B cell (primary cell): ENCODE measurements at regions not wholly inside any gene's neighbourhood (a gene's known extent, or its start where the extent isn't known, plus 50 kb on each side); places are given as distances from the start of the nearest gene placed in this dataset.
"Not testable (repeated sequence)": the region's sequence is repeated elsewhere in the genome, so short reads cannot be mapped to it uniquely, and the experiment has no call there.

ENCODE experiments used
- ATAC-seq: fragments of 200-7000 bp; cut with Tn5 transposase; one replicate; pipeline ENCODE4 v1.10.0; 2021; ENCODE audit warnings: low read depth, mild to moderate bottlenecking, moderate number of reproducible peaks, moderate library complexity
- CTCF ChIA-PET: fragments of 350-600 bp; sonication (Branson Sonifier 250); formaldehyde crosslinking; loops from one replicate; lab custom pipeline; 2021; ENCODE audit warnings: antibody characterized with exemption, inconsistent platforms; lab: Charles Lee
- POLR2A ChIA-PET: fragments of 350-600 bp; sonication (Branson Sonifier 250); formaldehyde crosslinking; loops from one replicate; lab custom pipeline; 2021; ENCODE audit warnings: antibody characterized with exemption; lab: Charles Lee
- DNase-seq: peaks from one replicate; pipeline ENCODE4 v3.0.0; 2013
- H2AFZ ChIP-seq: 2 replicates; pipeline ENCODE4 v1.6.1; 2012; ENCODE audit warnings: mild to moderate bottlenecking, low read depth, low read length; ENCODE audit not compliant: insufficient read depth, poor library complexity, severe bottlenecking
- H3K27ac ChIP-seq, 2 donors: 1 replicate in 1 of 2; 2 replicates in 1 of 2; pipeline ENCODE4 v1.5.1; 2012 to 2013; ENCODE audit warnings: low read length in 2 of 2, mild to moderate bottlenecking in 2 of 2, moderate library complexity in 1 of 2
- H3K27me3 ChIP-seq, 4 experiments: fragments of 200-600 bp in 1 of 4; sonication (generic) in 1 of 4; replicated peaks in 1 of 4; 1 replicate in 2 of 4; 2 replicates in 2 of 4; pipeline versions ENCODE4 v1.6.1 to v1.7.0; 2013 to 2016; ENCODE audit warnings: low read length in 3 of 4, mild to moderate bottlenecking in 2 of 4, mixed read lengths in 1 of 4, moderate library complexity in 1 of 4; ENCODE audit not compliant: insufficient read depth in 4 of 4, control insufficient read depth in 3 of 4; ENCODE audit errors: control extremely low read depth in 1 of 4
- H3K36me3 ChIP-seq, 2 experiments: replicated peaks in 1 of 2; 1 replicate in 1 of 2; 2 replicates in 1 of 2; pipeline versions ENCODE4 v1.6.1 to v1.7.1; 2013; ENCODE audit warnings: low read length in 1 of 2; ENCODE audit not compliant: insufficient read depth in 2 of 2, control insufficient read depth in 1 of 2; ENCODE audit errors: control extremely low read depth in 1 of 2, extremely low read depth in 1 of 2
- H3K4me1 ChIP-seq, 2 donors: fragments of 200-600 bp in 1 of 2; sonication (generic) in 1 of 2; 1 replicate in 1 of 2; 2 replicates in 1 of 2; pipeline versions ENCODE4 v1.5.1 to v1.6.1; 2013 to 2017; ENCODE audit warnings: low read length in 2 of 2; ENCODE audit not compliant: control insufficient read depth in 2 of 2, insufficient read depth in 2 of 2
- H3K4me2 ChIP-seq: replicated peaks from 2 replicates; pipeline ENCODE3; 2012; ENCODE audit warnings: mild to moderate bottlenecking, low read depth, low read length; ENCODE audit not compliant: poor library complexity, severe bottlenecking
- H3K4me3 ChIP-seq, 5 experiments: fragments of 200-600 bp in 1 of 5; sonication (generic) in 1 of 5; 1 replicate in 3 of 5; 2 replicates in 2 of 5; pipeline versions ENCODE4 v1.5.1 to v1.7.0; 2011 to 2016; ENCODE audit warnings: low read length in 4 of 5, mild to moderate bottlenecking in 4 of 5, low read depth in 2 of 5, control low read depth in 1 of 5, moderate library complexity in 1 of 5; ENCODE audit not compliant: insufficient read depth in 1 of 5; ENCODE audit errors: control extremely low read depth in 1 of 5, extremely low read depth in 1 of 5
- H3K79me2 ChIP-seq: fragments of 200-600 bp; sonication (generic); one replicate; pipeline ENCODE4 v1.6.0; 2016; ENCODE audit warnings: low read length; ENCODE audit not compliant: control insufficient read depth, insufficient read depth
- H3K9ac ChIP-seq: fragments of 200-600 bp; sonication (generic); 2 replicates; pipeline ENCODE4 v1.6.1; 2017; ENCODE audit warnings: mild to moderate bottlenecking, low read length, moderate library complexity
- H3K9me3 ChIP-seq, 3 donors: one replicate each; pipeline versions ENCODE4 v1.6.1 to v1.7.1; 2013; ENCODE audit warnings: low read length in 2 of 3; ENCODE audit not compliant: control insufficient read depth in 2 of 3, insufficient read depth in 1 of 3; ENCODE audit errors: control extremely low read depth in 1 of 3
- H4K20me1 ChIP-seq: 2 replicates; pipeline ENCODE4 v1.6.0; 2012; ENCODE audit warnings: mild to moderate bottlenecking, low read length; ENCODE audit not compliant: insufficient read depth, control insufficient read depth, poor library complexity, severe bottlenecking
- H3K27ac Mint-ChIP-seq: one replicate; pipeline ENCODE4 v1.8.0; 2021; ENCODE audit warnings: mixed read lengths
- H3K27me3 Mint-ChIP-seq: one replicate; pipeline ENCODE4 v1.8.0; 2021; ENCODE audit warnings: mixed read lengths
- H3K4me1 Mint-ChIP-seq: one replicate; pipeline ENCODE4 v1.8.0; 2021; ENCODE audit warnings: mixed read lengths
- H3K4me3 Mint-ChIP-seq: one replicate; pipeline ENCODE4 v1.8.0; 2021; ENCODE audit warnings: mixed read lengths
- H3K9me3 Mint-ChIP-seq: one replicate; pipeline ENCODE4 v1.8.0; 2022; ENCODE audit warnings: mixed read lengths; ENCODE audit not compliant: insufficient read depth
- CTCF ChIP-seq: fragments of 200-600 bp; IDR thresholded peaks from one replicate; pipeline ENCODE4 v1.8.0; 2022; ENCODE audit warnings: antibody characterized with exemption, mild to moderate bottlenecking
- WGBS: methylation state at CpG from one replicate; pipeline ENCODE4 v1.1.5; 2013; ENCODE audit warnings: missing lambda C conversion rate; ENCODE audit not compliant: insufficient coverage; 5-methylcytosine and 5-hydroxymethylcytosine counted together
- intact Hi-C: fragments of 100-400 bp; cut with micrococcal nuclease; formaldehyde crosslinking; loops from one replicate; pipeline ENCODE4 v1.10.0; 2022

GRCh38 chr20:48374991-48375595, 452.7 kb downstream of the PREX1 start:
- Mint-ChIP-seq H3K4me3 (no peak overlapping the region), H3K9me3 (no peaks in the 10 kb centered on the region), H3K27me3 (peaks cover 32% of the 10 kb centered on the region), H3K4me1 (peaks cover 9% of the 10 kb centered on the region), H3K27ac (no peak overlapping the region)
- Histone ChIP-seq H3K9me3 (peaks cover 0 to 4% (median 0%) of the 10 kb centered on the region in 3 donors), H4K20me1 (no peaks in the 10 kb centered on the region), H2AFZ (no peak overlapping the region), H3K4me2 (no peak overlapping the region), H3K36me3 (no peaks in the 10 kb centered on the region), H3K27me3 (peaks cover 0 to 14% (median 3%) of the 10 kb centered on the region in 4 experiments), H3K9ac (no peak overlapping the region), H3K4me3 (no peak overlapping the region), H3K4me1 (peaks cover 0 to 9% of the 10 kb centered on the region in 2 donors), H3K27ac (no peak overlapping the region), H3K79me2 (no peaks in the 10 kb centered on the region)
- 86% methylated on average over 12 of the region's 16 CpGs for WGBS
- ChIA-PET CTCF (no interaction called here), POLR2A (no interaction called here)
- no peak for DNase-seq
- ATAC-seq, result no peak
- intact Hi-C loops, result no loop called here
- no peak for TF ChIP-seq CTCF

- H3K27me3 ChIP-seq, result peaks cover 0 to 14% (median 3%) of the 10 kb centered on the region in 4 experiments
- ATAC-seq, H3K9me3 ChIP-seq, H3K79me2 ChIP-seq, H3K27ac ChIP-seq, H4K20me1 ChIP-seq, POLR2A ChIA-PET, H3K4me2 ChIP-seq, H3K4me1 ChIP-seq, H2AFZ ChIP-seq, H3K27ac Mint-ChIP-seq, intact Hi-C loops, H3K9ac ChIP-seq, H3K4me3 ChIP-seq, H3K9me3 Mint-ChIP-seq, H3K36me3 ChIP-seq, H3K4me3 Mint-ChIP-seq: not testable (repeated sequence)
- peak; percentile 28 for DNase-seq
- peaks cover 12% of the 10 kb centered on the region for H3K4me1 Mint-ChIP-seq
- peaks cover 32% of the 10 kb centered on the region for H3K27me3 Mint-ChIP-seq
- CTCF ChIA-PET, result interaction anchor here (0.8 kb wide), 1 partner anchor 14 kb away, joined by 3 read pairs; no protein-coding TSS in a partner anchor
- WGBS, result 38% methylated on average over 19 of the region's 26 CpGs
These were observed 453.5 kb downstream of the PREX1 start for GRCh38 chr20:48374031-48374907.
